OCI-LY7 (cell line): ENCODE measurements at regions not wholly inside any gene's neighbourhood (a gene's known extent, or its start where the extent isn't known, plus 50 kb on each side); places are given as distances from the start of the nearest gene placed in this dataset.

Experiments
- BruUV-seq: library from RNA; stranded (reverse); fragments of 400-500 nt; replicated peaks from 2 replicates; lab custom pipeline; 2021; lab: Mats Ljungman, UMichigan
- CTCF ChIA-PET: fragments of 300-600 bp; sonication (Branson Sonifier 250); formaldehyde crosslinking; loops from one replicate; lab custom pipeline; 2022; ENCODE audit warnings: antibody characterized with exemption; ENCODE audit not compliant: unreplicated experiment; lab: Charles Lee
- POLR2A ChIA-PET: fragments of 300-600 bp; sonication (Branson Sonifier 250); formaldehyde crosslinking; loops from one replicate; lab custom pipeline; 2022; ENCODE audit warnings: antibody characterized with exemption; lab: Charles Lee
- DNase-seq: peaks from one replicate; pipeline ENCODE4 v3.0.0-alpha.2; 2015; ENCODE audit warnings: low spot score
- H2AFZ ChIP-seq: fragments of 200-600 bp; sonication (generic), shearing (Covaris generic); 2 replicates; pipeline ENCODE4 v1.6.1; 2014; ENCODE audit warnings: mild to moderate bottlenecking, antibody characterized with exemption, low read length, moderate library complexity
- H3K27ac ChIP-seq: fragments of 200-600 bp; sonication (generic); 2 replicates; pipeline ENCODE4 v1.5.1; 2014; ENCODE audit warnings: mixed run types, low read depth, mild to moderate bottlenecking, moderate library complexity, low read length, inconsistent platforms; ENCODE audit not compliant: poor library complexity, severe bottlenecking
- H3K36me3 ChIP-seq: fragments of 200-600 bp; sonication (generic); 2 replicates; pipeline ENCODE4 v1.6.1; 2014; ENCODE audit warnings: mild to moderate bottlenecking, antibody characterized with exemption, low read length, moderate library complexity, mixed read lengths; ENCODE audit not compliant: insufficient read depth
- H3K4me1 ChIP-seq: fragments of 200-600 bp; sonication (generic); 2 replicates; pipeline ENCODE4 v1.5.1; 2014; ENCODE audit warnings: mild to moderate bottlenecking, low read length; ENCODE audit not compliant: insufficient read depth, poor library complexity, severe bottlenecking
- H3K4me2 ChIP-seq: fragments of 200-600 bp; sonication (generic); 2 replicates; pipeline ENCODE4 v1.6.1; 2014; ENCODE audit warnings: mild to moderate bottlenecking, low read length
- H3K4me3 ChIP-seq: fragments of 200-600 bp; sonication (generic); 2 replicates; pipeline ENCODE4 v1.5.1; 2014; ENCODE audit warnings: mild to moderate bottlenecking, low read depth, low read length; ENCODE audit not compliant: poor library complexity, severe bottlenecking
- H3K79me2 ChIP-seq: fragments of 200-600 bp; sonication (generic); 2 replicates; pipeline ENCODE4 v1.6.1; 2016; ENCODE audit warnings: low read depth, mild to moderate bottlenecking, low read length, moderate library complexity, mixed read lengths; ENCODE audit not compliant: insufficient read depth
- H3K9me2 ChIP-seq: fragments of 200-600 bp; sonication (generic); 2 replicates; pipeline ENCODE4 v1.6.1; 2016; ENCODE audit warnings: mild to moderate bottlenecking, low read length, mixed read lengths; ENCODE audit not compliant: insufficient read depth
- H3K9me3 ChIP-seq: fragments of 200-600 bp; sonication (generic); 2 replicates; pipeline ENCODE4 v1.6.1; 2014; ENCODE audit warnings: mild to moderate bottlenecking, mixed run types, low read length, mixed read lengths
- H4K20me1 ChIP-seq: fragments of 200-600 bp; sonication (generic); 2 replicates; pipeline ENCODE4 v1.6.1; 2014; ENCODE audit warnings: mild to moderate bottlenecking, antibody characterized with exemption, low read length, moderate library complexity, mixed read lengths; ENCODE audit not compliant: insufficient read depth
- EZH2phosphoT487 ChIP-seq: fragments of 200-600 bp; sonication (generic); IDR thresholded peaks from 2 replicates; pipeline ENCODE4 v1.6.1; 2018; ENCODE audit warnings: low read depth, borderline replicate concordance, mild to moderate bottlenecking, mixed run types, antibody characterized with exemption, low read length, moderate library complexity, mixed read lengths
- intact Hi-C: fragments of 100-400 bp; cut with micrococcal nuclease; formaldehyde crosslinking; loops from one replicate; pipeline ENCODE4 v1.10.0; 2022; ENCODE audit not compliant: unreplicated experiment
- TF ChIP-seq, protein P1 (sequence below): fragments of 200-600 bp; sonication (generic); conservative IDR thresholded peaks from 2 replicates; pipeline ENCODE4 v1.5.1; 2014; ENCODE audit warnings: mild to moderate bottlenecking, antibody characterized with exemption, low read length, moderate library complexity, mixed read lengths

DNA sequence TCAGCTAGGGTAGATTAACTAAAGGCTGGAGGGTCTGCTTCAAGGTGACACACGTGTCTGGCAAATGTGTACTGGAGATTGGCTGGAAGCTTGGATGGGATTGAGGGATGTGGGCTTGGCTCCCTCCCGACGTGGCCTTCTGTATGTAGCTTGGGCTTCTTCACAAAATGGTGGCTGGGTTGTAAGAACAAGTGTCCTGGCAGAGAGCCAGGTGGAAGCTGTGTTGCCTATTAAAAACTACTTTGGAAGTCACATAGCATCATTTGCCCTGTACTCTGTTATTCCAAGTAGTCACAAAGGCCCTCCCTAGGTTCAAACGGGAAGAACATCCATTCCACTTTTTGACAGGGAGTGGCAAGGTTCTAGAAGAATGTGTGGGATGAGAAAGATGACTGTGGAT lies 174.1 kb upstream of the PRICKLE1 start:
- H3K9me2 ChIP-seq, result no peaks in the 10 kb centered on the region
- no peaks in the 10 kb centered on the region for H3K9me3 ChIP-seq
- H3K27ac ChIP-seq, result no peak overlapping the region
- H3K36me3 ChIP-seq, result no peaks in the 10 kb centered on the region
- no TSS peak for BruUV-seq
- no peak overlapping the region for H2AFZ ChIP-seq
- no peak overlapping the region for H3K4me2 ChIP-seq
- ChIA-PET CTCF (no interaction called here), POLR2A (no interaction called here)
- TF ChIP-seq, protein P1, sequence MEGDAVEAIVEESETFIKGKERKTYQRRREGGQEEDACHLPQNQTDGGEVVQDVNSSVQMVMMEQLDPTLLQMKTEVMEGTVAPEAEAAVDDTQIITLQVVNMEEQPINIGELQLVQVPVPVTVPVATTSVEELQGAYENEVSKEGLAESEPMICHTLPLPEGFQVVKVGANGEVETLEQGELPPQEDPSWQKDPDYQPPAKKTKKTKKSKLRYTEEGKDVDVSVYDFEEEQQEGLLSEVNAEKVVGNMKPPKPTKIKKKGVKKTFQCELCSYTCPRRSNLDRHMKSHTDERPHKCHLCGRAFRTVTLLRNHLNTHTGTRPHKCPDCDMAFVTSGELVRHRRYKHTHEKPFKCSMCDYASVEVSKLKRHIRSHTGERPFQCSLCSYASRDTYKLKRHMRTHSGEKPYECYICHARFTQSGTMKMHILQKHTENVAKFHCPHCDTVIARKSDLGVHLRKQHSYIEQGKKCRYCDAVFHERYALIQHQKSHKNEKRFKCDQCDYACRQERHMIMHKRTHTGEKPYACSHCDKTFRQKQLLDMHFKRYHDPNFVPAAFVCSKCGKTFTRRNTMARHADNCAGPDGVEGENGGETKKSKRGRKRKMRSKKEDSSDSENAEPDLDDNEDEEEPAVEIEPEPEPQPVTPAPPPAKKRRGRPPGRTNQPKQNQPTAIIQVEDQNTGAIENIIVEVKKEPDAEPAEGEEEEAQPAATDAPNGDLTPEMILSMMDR, result no peak
- TF ChIP-seq EZH2phosphoT487, result no peak
- no peaks in the 10 kb centered on the region for H4K20me1 ChIP-seq
- DNase-seq, result no peak
- no peaks in the 10 kb centered on the region for H3K79me2 ChIP-seq
- H3K4me1 ChIP-seq, result no peaks in the 10 kb centered on the region
- intact Hi-C loops, result no loop called here
- H3K4me3 ChIP-seq, result no peak overlapping the region

DNA sequence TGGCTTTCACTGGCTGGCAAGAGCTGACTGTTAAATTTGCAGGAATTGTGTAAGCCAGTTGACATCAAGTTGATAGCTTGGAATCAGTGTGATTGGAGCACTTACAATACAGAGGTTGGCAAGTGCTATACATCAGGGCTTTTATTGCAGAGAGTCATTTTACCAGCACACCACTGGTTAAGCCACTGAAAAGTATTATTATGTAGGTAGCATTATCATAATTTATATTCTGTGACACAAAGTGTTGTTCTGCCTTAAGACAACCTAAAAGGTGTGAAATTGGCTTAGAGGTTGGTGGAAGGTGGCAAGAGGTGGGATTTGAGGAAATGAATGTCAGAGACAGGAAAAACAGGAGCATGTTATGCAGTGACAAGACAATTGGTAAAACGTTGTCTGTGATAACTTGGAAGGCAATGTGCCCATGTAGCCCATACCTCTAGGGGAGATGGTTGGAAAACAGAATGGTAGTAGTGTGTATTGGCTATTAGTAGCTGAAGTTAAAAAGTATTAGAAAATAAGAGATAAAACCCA lies 172.9 kb upstream of the PRICKLE1 start:
- H3K4me1 ChIP-seq, result no peaks in the 10 kb centered on the region
- no peak for TF ChIP-seq EZH2phosphoT487
- TF ChIP-seq, protein P1, result no peak
- H3K9me3 ChIP-seq, result no peaks in the 10 kb centered on the region
- ChIA-PET POLR2A (no interaction called here), CTCF (no interaction called here)
- no peak for DNase-seq
- intact Hi-C loops, result no loop called here
- BruUV-seq, result no TSS peak
- no peak overlapping the region for H2AFZ ChIP-seq
- no peaks in the 10 kb centered on the region for H4K20me1 ChIP-seq
- no peak overlapping the region for H3K4me2 ChIP-seq
- H3K27ac ChIP-seq, result no peak overlapping the region
- H3K36me3 ChIP-seq, result no peaks in the 10 kb centered on the region
- H3K4me3 ChIP-seq, result no peak overlapping the region
- no peaks in the 10 kb centered on the region for H3K79me2 ChIP-seq
- H3K9me2 ChIP-seq, result no peaks in the 10 kb centered on the region

DNA sequence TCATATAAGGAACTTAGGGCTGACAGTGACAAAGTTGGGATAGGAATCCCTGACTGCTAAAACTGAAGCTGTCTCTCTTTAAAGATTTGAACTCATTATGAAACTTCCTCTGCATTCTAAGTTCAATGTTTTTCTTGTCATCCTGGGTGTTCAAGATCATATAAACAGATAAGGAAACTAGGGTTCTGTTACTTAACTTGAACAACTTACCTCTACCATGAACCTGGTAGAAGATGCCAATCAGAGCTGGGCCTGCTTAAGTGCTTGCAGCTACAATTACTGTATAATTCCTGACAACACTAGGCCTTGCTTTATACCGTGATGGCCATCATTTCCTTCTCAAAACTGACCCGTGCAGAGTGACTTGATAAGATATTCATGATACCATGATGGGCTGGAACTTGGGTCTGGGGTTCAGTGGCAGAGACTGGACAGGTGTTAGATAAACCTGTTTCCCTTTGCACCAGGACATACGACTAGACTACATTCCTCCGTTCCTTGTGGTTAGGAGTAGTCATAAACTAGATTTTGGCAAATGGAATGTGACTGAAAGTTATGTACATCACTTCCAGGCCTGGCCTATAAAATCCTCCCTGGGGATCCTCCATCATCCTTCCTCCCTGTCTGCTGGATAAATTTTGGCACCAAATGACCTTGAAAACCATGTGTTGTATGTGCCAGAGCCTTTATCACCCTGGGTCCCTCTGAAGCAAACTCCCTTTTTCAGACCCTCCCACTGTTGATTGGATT lies 172.2 kb upstream of the PRICKLE1 start:
- no peak for DNase-seq
- Histone ChIP-seq H2AFZ (no peak overlapping the region), H3K36me3 (no peaks in the 10 kb centered on the region), H3K9me2 (no peaks in the 10 kb centered on the region), H3K4me2 (no peak overlapping the region), H3K4me1 (no peaks in the 10 kb centered on the region), H3K79me2 (no peaks in the 10 kb centered on the region), H4K20me1 (no peaks in the 10 kb centered on the region), H3K9me3 (no peaks in the 10 kb centered on the region), H3K4me3 (no peak overlapping the region), H3K27ac (no peak overlapping the region)
- TF ChIP-seq, protein P1, result no peak
- no peak for TF ChIP-seq EZH2phosphoT487
- ChIA-PET POLR2A (no interaction called here), CTCF (no interaction called here)
- no TSS peak for BruUV-seq
- intact Hi-C loops, result no loop called here
